ENCODE measurements at regions not wholly inside any gene's neighbourhood (a gene's known extent, or its start where the extent isn't known, plus 50 kb on each side); places are given as distances from the start of the nearest gene placed in this dataset.

- H3K27me3 ChIP-seq = no peaks in the 10 kb centered on the region
- no peak for DNase-seq (ENCODE audit: low spot score)
- no peaks in the 10 kb centered on the region for H4K20me1 ChIP-seq (ENCODE audit: insufficient read depth, poor library complexity, severe bottlenecking)
- no peak overlapping the region for H3K4me2 ChIP-seq
- no peak overlapping the region for H2AFZ ChIP-seq
- WGBS (ENCODE audit: low lambda C conversion rate, missing lambda C conversion rate) = 90% methylated on average over 5 of the region's 5 CpGs
- TF ChIP-seq EZH2phosphoT487 (IDR thresholded peaks at IDR 0.05; ENCODE audit: low read depth, severe bottlenecking, unreplicated experiment) (no peak), CTCF (IDR thresholded peaks at IDR 0.05; ENCODE audit: poor library complexity) (no peak), EZH2 (IDR thresholded peaks at IDR 0.05; ENCODE audit: borderline replicate concordance) (no peak)
- H3K36me3 ChIP-seq (replicated peaks; ENCODE audit: insufficient read depth, low read depth) = no peaks in the 10 kb centered on the region
- no peak overlapping the region for H3K27ac ChIP-seq
- H3K79me2 ChIP-seq = no peaks in the 10 kb centered on the region
- no peaks in the 10 kb centered on the region for H3K9me2 ChIP-seq (replicated peaks; ENCODE audit: insufficient read depth)
- H3K4me3 ChIP-seq = no peak overlapping the region
- peaks cover 13% of the 10 kb centered on the region for H3K4me1 ChIP-seq (ENCODE audit: insufficient read depth)
- no peaks in the 10 kb centered on the region for H3K9me3 ChIP-seq (ENCODE audit: low read depth)
Observed at GRCh38 chr12:94771741-94772140, 121.4 kb upstream of the TMCC3 start.

DNA sequence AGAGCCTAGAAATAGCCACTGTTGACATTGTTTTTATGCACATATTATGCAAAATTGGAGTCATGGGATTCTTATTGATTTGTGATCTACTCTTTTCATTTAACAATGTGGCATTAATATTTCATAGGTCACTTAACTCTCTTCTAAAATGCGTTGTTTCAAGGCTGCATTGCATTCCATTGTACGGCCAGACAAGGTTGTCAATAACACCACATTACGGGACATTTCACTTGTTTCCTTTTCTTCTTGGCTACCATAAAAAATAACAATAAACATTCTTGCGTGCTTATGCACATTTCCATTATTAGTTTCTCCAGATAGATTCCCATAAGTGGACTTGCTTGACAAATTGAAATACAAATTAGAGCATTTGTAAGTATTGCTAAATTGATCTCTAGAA lies 120.8 kb upstream of the TMCC3 start:
- no peak overlapping the region for H3K4me2 ChIP-seq
- WGBS (ENCODE audit: low lambda C conversion rate, missing lambda C conversion rate) = 77% methylated on average over 4 of the region's 4 CpGs
- no peaks in the 10 kb centered on the region for H3K36me3 ChIP-seq (replicated peaks; ENCODE audit: insufficient read depth, low read depth)
- H3K9me2 ChIP-seq (replicated peaks; ENCODE audit: insufficient read depth) = no peaks in the 10 kb centered on the region
- no peaks in the 10 kb centered on the region for H3K27me3 ChIP-seq
- no peak for TF ChIP-seq EZH2phosphoT487 (IDR thresholded peaks at IDR 0.05; ENCODE audit: low read depth, severe bottlenecking, unreplicated experiment)
- no peak for TF ChIP-seq EZH2 (IDR thresholded peaks at IDR 0.05; ENCODE audit: borderline replicate concordance)
- no peak for TF ChIP-seq CTCF (IDR thresholded peaks at IDR 0.05; ENCODE audit: poor library complexity)
- H3K9me3 ChIP-seq (ENCODE audit: low read depth) = no peaks in the 10 kb centered on the region
- no peaks in the 10 kb centered on the region for H4K20me1 ChIP-seq (ENCODE audit: insufficient read depth, poor library complexity, severe bottlenecking)
- no peak overlapping the region for H3K4me3 ChIP-seq
- no peak overlapping the region for H2AFZ ChIP-seq
- H3K27ac ChIP-seq = no peak overlapping the region
- peaks cover 13% of the 10 kb centered on the region for H3K4me1 ChIP-seq (ENCODE audit: insufficient read depth)
- DNase-seq (ENCODE audit: low spot score) = no peak
- no peaks in the 10 kb centered on the region for H3K79me2 ChIP-seq

- H4K20me1 ChIP-seq (ENCODE audit: insufficient read depth, poor library complexity, severe bottlenecking) = no peaks in the 10 kb centered on the region
- H3K9me3 ChIP-seq (ENCODE audit: low read depth) = no peaks in the 10 kb centered on the region
- H3K4me3 ChIP-seq = no peak overlapping the region
- H3K9me2 ChIP-seq (replicated peaks; ENCODE audit: insufficient read depth) = no peaks in the 10 kb centered on the region
- no peak for DNase-seq (ENCODE audit: low spot score)
- TF ChIP-seq CTCF (IDR thresholded peaks at IDR 0.05; ENCODE audit: poor library complexity) = no peak
- no peak for TF ChIP-seq EZH2phosphoT487 (IDR thresholded peaks at IDR 0.05; ENCODE audit: low read depth, severe bottlenecking, unreplicated experiment)
- TF ChIP-seq EZH2 (IDR thresholded peaks at IDR 0.05; ENCODE audit: borderline replicate concordance) = no peak
- H2AFZ ChIP-seq = no peak overlapping the region
- no peaks in the 10 kb centered on the region for H3K79me2 ChIP-seq
- H3K36me3 ChIP-seq (replicated peaks; ENCODE audit: insufficient read depth, low read depth) = no peaks in the 10 kb centered on the region
- H3K4me2 ChIP-seq = no peak overlapping the region
- H3K27me3 ChIP-seq = no peaks in the 10 kb centered on the region
- H3K27ac ChIP-seq = no peak overlapping the region
- WGBS (ENCODE audit: low lambda C conversion rate, missing lambda C conversion rate) = 69% methylated on average over 6 of the region's 6 CpGs
- peaks cover 13% of the 10 kb centered on the region for H3K4me1 ChIP-seq (ENCODE audit: insufficient read depth)
Observed at GRCh38 chr12:94770791-94771190, 120.4 kb upstream of the TMCC3 start.

Measured in hepatocyte (in vitro differentiated cells).